ENCODE measurements at regions not wholly inside any gene's neighbourhood (a gene's known extent, or its start where the extent isn't known, plus 50 kb on each side); places are given as distances from the start of the nearest gene placed in this dataset.

DNA sequence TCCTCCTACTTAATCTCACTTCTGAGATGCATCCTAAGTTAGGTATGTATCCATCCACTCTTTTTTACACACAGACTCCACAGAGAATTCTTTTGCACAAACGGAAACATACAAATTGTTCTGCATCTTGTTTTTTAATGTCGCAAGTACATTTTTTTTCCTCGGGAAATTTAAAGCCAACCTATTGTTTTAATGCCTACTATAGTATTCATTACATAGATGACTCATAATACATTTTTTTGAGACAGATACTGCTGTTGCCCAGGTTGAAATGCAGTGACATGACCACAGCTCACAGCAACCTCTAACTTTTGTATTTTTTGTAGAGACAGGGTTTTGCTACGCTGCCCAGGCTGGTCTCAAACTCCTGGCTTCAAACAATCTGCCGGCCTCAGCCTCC is 90.8 kb upstream of the TMEM45B start:
- no peak for DNase-seq (ENCODE audit: low read depth)

DNA sequence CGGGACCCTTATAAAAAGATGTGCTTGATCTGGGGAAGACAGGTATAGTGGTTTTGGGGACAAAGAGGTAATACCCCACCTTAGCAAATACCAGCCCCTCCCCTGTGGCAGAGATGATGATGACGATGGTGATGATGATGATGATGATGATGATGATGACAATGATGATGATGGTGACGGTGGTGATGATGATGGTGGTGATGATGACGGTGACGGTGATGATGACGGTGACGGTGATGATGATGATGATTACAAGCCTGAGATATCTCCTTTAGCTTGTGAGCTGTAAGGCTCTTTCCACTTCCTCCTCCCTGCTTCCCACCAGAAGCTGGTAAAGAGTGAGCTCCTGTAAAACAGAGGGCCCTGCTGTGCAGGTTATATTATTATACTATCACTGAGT is 89.5 kb upstream of the TMEM45B start:
- TF ChIP-seq, protein P1, sequence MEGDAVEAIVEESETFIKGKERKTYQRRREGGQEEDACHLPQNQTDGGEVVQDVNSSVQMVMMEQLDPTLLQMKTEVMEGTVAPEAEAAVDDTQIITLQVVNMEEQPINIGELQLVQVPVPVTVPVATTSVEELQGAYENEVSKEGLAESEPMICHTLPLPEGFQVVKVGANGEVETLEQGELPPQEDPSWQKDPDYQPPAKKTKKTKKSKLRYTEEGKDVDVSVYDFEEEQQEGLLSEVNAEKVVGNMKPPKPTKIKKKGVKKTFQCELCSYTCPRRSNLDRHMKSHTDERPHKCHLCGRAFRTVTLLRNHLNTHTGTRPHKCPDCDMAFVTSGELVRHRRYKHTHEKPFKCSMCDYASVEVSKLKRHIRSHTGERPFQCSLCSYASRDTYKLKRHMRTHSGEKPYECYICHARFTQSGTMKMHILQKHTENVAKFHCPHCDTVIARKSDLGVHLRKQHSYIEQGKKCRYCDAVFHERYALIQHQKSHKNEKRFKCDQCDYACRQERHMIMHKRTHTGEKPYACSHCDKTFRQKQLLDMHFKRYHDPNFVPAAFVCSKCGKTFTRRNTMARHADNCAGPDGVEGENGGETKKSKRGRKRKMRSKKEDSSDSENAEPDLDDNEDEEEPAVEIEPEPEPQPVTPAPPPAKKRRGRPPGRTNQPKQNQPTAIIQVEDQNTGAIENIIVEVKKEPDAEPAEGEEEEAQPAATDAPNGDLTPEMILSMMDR (conservative IDR thresholded peaks at IDR 0.05; ENCODE audit: control insufficient read depth, insufficient read depth, low read depth, low read length): no peak
- no peak for DNase-seq (ENCODE audit: low read depth)
- H3K4me3 ChIP-seq (ENCODE audit: control insufficient read depth, low read depth, low read length): no peak overlapping the region

More for the DNA sequence above, 90.8 kb upstream of the TMEM45B start:
- no peak overlapping the region for H3K4me3 ChIP-seq (ENCODE audit: control insufficient read depth, low read depth, low read length)
- TF ChIP-seq, protein P1 (conservative IDR thresholded peaks at IDR 0.05; ENCODE audit: control insufficient read depth, insufficient read depth, low read depth, low read length): no peak

DNA sequence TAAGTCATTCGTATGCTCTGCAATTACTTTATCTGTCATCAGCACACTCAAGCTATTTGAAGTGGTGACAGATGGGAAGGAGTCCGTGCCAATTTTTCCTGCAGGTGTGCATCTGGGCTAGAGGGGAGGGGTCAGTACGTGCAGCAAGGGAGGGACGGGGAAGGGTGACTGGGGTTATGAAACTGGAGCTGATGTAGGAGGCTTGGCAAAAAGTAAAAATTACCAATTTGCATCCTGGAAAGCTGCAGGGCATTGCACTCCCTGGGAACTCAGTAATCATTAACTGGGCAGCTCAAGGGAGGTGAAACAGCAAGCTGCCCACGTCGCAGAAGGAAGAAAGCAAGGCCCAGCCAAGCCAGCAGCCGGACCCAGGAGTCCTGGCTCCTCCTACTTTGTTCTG is 87.1 kb upstream of the TMEM45B start:
- DNase-seq (ENCODE audit: low read depth): no peak
- TF ChIP-seq, protein P1 (conservative IDR thresholded peaks at IDR 0.05; ENCODE audit: control insufficient read depth, insufficient read depth, low read depth, low read length): no peak
- H3K4me3 ChIP-seq (ENCODE audit: control insufficient read depth, low read depth, low read length): no peak overlapping the region

GRCh38 chr11:129729216-129729615 is 86.4 kb upstream of the TMEM45B start:
- TF ChIP-seq, protein P1 (conservative IDR thresholded peaks at IDR 0.05; ENCODE audit: control insufficient read depth, insufficient read depth, low read depth, low read length): no peak

DNA sequence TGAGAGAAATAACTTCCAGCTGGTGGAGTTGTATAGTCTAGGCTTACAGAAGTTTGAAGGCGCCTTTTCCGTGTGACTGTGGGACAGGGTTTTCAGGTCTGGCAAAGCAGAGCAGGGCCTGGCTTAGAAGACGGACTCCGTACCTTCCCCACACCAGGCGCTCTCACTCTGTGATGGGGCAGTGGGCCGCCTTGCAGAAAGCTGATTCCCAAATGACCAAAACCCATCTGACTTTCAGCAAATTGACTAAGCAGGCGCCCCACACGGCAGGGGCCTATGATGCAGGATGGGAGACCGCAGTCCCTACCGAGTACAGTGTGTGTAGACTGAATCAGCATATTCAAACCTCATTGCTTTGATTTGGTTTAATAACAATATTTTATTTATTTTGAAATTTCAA is 85.8 kb upstream of the TMEM45B start:
- no peak overlapping the region for H3K4me3 ChIP-seq (ENCODE audit: control insufficient read depth, low read depth, low read length)
- DNase-seq (ENCODE audit: low read depth): no peak
- TF ChIP-seq, protein P1 (conservative IDR thresholded peaks at IDR 0.05; ENCODE audit: control insufficient read depth, insufficient read depth, low read depth, low read length): no peak

More at GRCh38 chr11:129729216-129729615, 86.4 kb upstream of the TMEM45B start:
- no peak overlapping the region for H3K4me3 ChIP-seq (ENCODE audit: control insufficient read depth, low read depth, low read length)
- DNase-seq (ENCODE audit: low read depth): no peak

DNA sequence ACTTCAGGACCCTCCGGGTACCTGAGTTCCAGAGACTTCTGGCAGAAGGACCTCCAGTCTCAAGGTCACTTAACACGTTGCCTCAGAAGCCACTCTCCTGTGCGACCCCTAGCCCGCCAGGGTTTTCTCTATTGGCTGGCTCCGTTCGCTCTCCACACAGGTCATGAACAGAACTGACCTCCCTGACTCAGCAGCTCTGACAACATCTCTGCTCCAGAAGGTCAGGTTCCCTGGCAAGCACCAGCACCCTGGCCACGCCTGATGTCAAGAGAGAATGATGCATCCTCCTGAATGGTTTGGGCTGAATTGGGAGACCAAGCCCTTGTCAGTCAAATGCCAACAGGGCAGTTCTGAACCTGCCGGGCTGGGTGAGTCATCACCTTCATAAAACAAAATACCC is 84.3 kb upstream of the TMEM45B start:
- no peak overlapping the region for H3K4me3 ChIP-seq (ENCODE audit: control insufficient read depth, low read depth, low read length)
- DNase-seq (ENCODE audit: low read depth): no peak
- TF ChIP-seq, protein P1 (conservative IDR thresholded peaks at IDR 0.05; ENCODE audit: control insufficient read depth, insufficient read depth, low read depth, low read length): no peak

GRCh38 chr11:129732941-129733340 is 82.7 kb upstream of the TMEM45B start:
- TF ChIP-seq, protein P1 (conservative IDR thresholded peaks at IDR 0.05; ENCODE audit: control insufficient read depth, insufficient read depth, low read depth, low read length): no peak
- no peak for DNase-seq (ENCODE audit: low read depth)
- H3K4me3 ChIP-seq (ENCODE audit: control insufficient read depth, low read depth, low read length): no peak overlapping the region
